RWPE2 (cell line): ENCODE measurements at regions not wholly inside any gene's neighbourhood (a gene's known extent, or its start where the extent isn't known, plus 50 kb on each side); places are given as distances from the start of the nearest gene placed in this dataset.

Experiments
- ATAC-seq: fragments of 200-7000 bp; cut with Tn5 transposase; 3 replicates; pipeline ENCODE4 v1.9.1; 2021; ENCODE audit warnings: low read depth
- DNase-seq: peaks from one replicate; pipeline ENCODE4 v3.0.0-alpha.2; 2020; ENCODE audit warnings: low spot score
- H3K27ac ChIP-seq: fragments of 450-650 bp; 2 replicates; pipeline ENCODE4 v1.5.1; 2017; ENCODE audit warnings: mild to moderate bottlenecking; ENCODE audit not compliant: poor library complexity, severe bottlenecking
- H3K27me3 ChIP-seq: fragments of 250-450 bp; sonication (Bioruptor Pico); 2 replicates; pipeline ENCODE4 v1.5.1; 2021; ENCODE audit warnings: mild to moderate bottlenecking, moderate library complexity; ENCODE audit not compliant: insufficient read depth, poor library complexity, severe bottlenecking
- H3K36me3 ChIP-seq: fragments of 250-450 bp; sonication (Bioruptor Pico); 2 replicates; pipeline ENCODE4 v1.5.1; 2020; ENCODE audit warnings: low read depth, mild to moderate bottlenecking, moderate library complexity
- H3K4me1 ChIP-seq: fragments of 250-450 bp; sonication (Bioruptor Pico); 2 replicates; pipeline ENCODE4 v1.5.1; 2021; ENCODE audit warnings: mild to moderate bottlenecking, moderate library complexity; ENCODE audit not compliant: insufficient read depth, poor library complexity, severe bottlenecking
- H3K4me3 ChIP-seq: fragments of 250-450 bp; sonication (Bioruptor Pico); 2 replicates; pipeline ENCODE4 v1.5.1; 2021; ENCODE audit warnings: mild to moderate bottlenecking, moderate library complexity; ENCODE audit not compliant: severe bottlenecking
- H3K9me3 ChIP-seq: fragments of 250-450 bp; sonication (Bioruptor Pico); 2 replicates; pipeline ENCODE4 v1.5.1; 2021; ENCODE audit warnings: mild to moderate bottlenecking, moderate library complexity; ENCODE audit not compliant: severe bottlenecking
- TF ChIP-seq, protein P1 (sequence below): fragments of 450-650 bp; IDR thresholded peaks from one replicate; pipeline ENCODE4 v1.5.1; 2017; ENCODE audit warnings: mild to moderate bottlenecking, moderate library complexity; ENCODE audit not compliant: poor library complexity, severe bottlenecking

GRCh38 chr3:94356581-94356980 is 293.7 kb downstream of the NSUN3 start:
- Histone ChIP-seq H3K27me3 (no peaks in the 10 kb centered on the region), H3K9me3 (no peaks in the 10 kb centered on the region), H3K4me1 (no peaks in the 10 kb centered on the region), H3K4me3 (no peak overlapping the region), H3K27ac (no peak overlapping the region), H3K36me3 (no peaks in the 10 kb centered on the region)
- ATAC-seq (no peak), DNase-seq (no peak)
- TF ChIP-seq, protein P1, sequence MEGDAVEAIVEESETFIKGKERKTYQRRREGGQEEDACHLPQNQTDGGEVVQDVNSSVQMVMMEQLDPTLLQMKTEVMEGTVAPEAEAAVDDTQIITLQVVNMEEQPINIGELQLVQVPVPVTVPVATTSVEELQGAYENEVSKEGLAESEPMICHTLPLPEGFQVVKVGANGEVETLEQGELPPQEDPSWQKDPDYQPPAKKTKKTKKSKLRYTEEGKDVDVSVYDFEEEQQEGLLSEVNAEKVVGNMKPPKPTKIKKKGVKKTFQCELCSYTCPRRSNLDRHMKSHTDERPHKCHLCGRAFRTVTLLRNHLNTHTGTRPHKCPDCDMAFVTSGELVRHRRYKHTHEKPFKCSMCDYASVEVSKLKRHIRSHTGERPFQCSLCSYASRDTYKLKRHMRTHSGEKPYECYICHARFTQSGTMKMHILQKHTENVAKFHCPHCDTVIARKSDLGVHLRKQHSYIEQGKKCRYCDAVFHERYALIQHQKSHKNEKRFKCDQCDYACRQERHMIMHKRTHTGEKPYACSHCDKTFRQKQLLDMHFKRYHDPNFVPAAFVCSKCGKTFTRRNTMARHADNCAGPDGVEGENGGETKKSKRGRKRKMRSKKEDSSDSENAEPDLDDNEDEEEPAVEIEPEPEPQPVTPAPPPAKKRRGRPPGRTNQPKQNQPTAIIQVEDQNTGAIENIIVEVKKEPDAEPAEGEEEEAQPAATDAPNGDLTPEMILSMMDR = no peak

- DNase-seq (no peak), ATAC-seq (no peak)
- Histone ChIP-seq H3K27ac (no peak overlapping the region), H3K36me3 (no peaks in the 10 kb centered on the region), H3K4me1 (no peaks in the 10 kb centered on the region), H3K9me3 (no peaks in the 10 kb centered on the region), H3K4me3 (no peak overlapping the region), H3K27me3 (no peaks in the 10 kb centered on the region)
- TF ChIP-seq, protein P1 = no peak
Measured at GRCh38 chr3:94359996-94360395, 297.1 kb downstream of the NSUN3 start.

- Histone ChIP-seq H3K27ac (no peak overlapping the region), H3K4me3 (no peak overlapping the region), H3K27me3 (no peaks in the 10 kb centered on the region), H3K4me1 (no peaks in the 10 kb centered on the region), H3K36me3 (no peaks in the 10 kb centered on the region), H3K9me3 (no peaks in the 10 kb centered on the region)
- TF ChIP-seq, protein P1 = no peak
- ATAC-seq = no peak
- DNase-seq = no peak
Measured at GRCh38 chr3:94360987-94361386, 298.1 kb downstream of the NSUN3 start.

- DNase-seq (no peak), ATAC-seq (no peak)
- no peaks in the 10 kb centered on the region for H3K27me3 ChIP-seq
- no peak overlapping the region for H3K4me3 ChIP-seq
- no peak overlapping the region for H3K27ac ChIP-seq
- H3K4me1 ChIP-seq = no peaks in the 10 kb centered on the region
- TF ChIP-seq, protein P1 = no peak
- no peaks in the 10 kb centered on the region for H3K9me3 ChIP-seq
- no peaks in the 10 kb centered on the region for H3K36me3 ChIP-seq
Measured at GRCh38 chr3:94362393-94362792, 299.5 kb downstream of the NSUN3 start.

DNA sequence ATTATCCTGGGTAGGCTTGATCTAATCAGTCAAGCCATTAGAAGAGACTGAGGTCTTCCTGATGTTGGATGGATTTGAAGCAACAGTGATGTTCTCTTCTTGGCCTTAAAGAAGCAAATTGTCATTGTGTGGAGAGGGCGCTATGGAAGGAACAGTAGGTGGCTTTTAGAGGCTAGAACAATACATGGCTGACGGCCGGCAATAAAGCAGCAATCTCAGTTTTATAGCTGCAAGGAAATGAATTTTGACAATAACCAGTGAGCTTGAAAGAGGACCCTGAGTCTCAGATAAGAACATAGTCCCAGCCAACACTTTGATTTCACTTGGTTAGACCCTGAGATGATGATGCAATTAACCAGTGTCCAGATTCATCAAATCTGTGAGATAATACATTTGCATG is 302.1 kb downstream of the NSUN3 start:
- Histone ChIP-seq H3K9me3 (no peaks in the 10 kb centered on the region), H3K36me3 (no peaks in the 10 kb centered on the region), H3K4me1 (no peaks in the 10 kb centered on the region), H3K27ac (no peak overlapping the region), H3K27me3 (no peaks in the 10 kb centered on the region), H3K4me3 (no peak overlapping the region)
- no peak for ATAC-seq
- DNase-seq = no peak
- TF ChIP-seq, protein P1 = no peak
